Endothelial cell (in vitro differentiated cells): ENCODE measurements at regions not wholly inside any gene's neighbourhood (a gene's known extent, or its start where the extent isn't known, plus 50 kb on each side); places are given as distances from the start of the nearest gene placed in this dataset.

Source experiments
- DNase-seq: peaks from one replicate; pipeline ENCODE4 v3.0.0; 2021; ENCODE audit warnings: low spot score
- H3K27ac Mint-ChIP-seq: one replicate; pipeline ENCODE4 v1.8.0; 2021; ENCODE audit warnings: mixed read lengths, inconsistent platforms; ENCODE audit not compliant: unreplicated experiment
- H3K27me3 Mint-ChIP-seq: one replicate; pipeline ENCODE4 v1.8.0; 2021; ENCODE audit warnings: mild to moderate bottlenecking, moderate library complexity, mixed read lengths, inconsistent platforms; ENCODE audit not compliant: unreplicated experiment
- H3K36me3 Mint-ChIP-seq: one replicate; pipeline ENCODE4 v1.8.0; 2021; ENCODE audit warnings: mild to moderate bottlenecking, low read depth, mixed read lengths, inconsistent platforms; ENCODE audit not compliant: unreplicated experiment
- H3K4me1 Mint-ChIP-seq: one replicate; pipeline ENCODE4 v1.8.0; 2021; ENCODE audit warnings: mild to moderate bottlenecking, mixed read lengths, inconsistent platforms; ENCODE audit not compliant: unreplicated experiment
- H3K4me3 Mint-ChIP-seq: one replicate; pipeline ENCODE4 v1.8.0; 2021; ENCODE audit warnings: mild to moderate bottlenecking, mixed read lengths, inconsistent platforms; ENCODE audit not compliant: unreplicated experiment
- H3K9me3 Mint-ChIP-seq: one replicate; pipeline ENCODE4 v1.8.0; 2021; ENCODE audit warnings: mixed read lengths, inconsistent platforms; ENCODE audit not compliant: unreplicated experiment
- TF ChIP-seq, protein P1 (sequence below): fragments of 200-600 bp; sonication (generic); IDR thresholded peaks from one replicate; pipeline ENCODE4 v1.5.0; 2021; ENCODE audit warnings: antibody characterized with exemption; ENCODE audit not compliant: unreplicated experiment

DNA sequence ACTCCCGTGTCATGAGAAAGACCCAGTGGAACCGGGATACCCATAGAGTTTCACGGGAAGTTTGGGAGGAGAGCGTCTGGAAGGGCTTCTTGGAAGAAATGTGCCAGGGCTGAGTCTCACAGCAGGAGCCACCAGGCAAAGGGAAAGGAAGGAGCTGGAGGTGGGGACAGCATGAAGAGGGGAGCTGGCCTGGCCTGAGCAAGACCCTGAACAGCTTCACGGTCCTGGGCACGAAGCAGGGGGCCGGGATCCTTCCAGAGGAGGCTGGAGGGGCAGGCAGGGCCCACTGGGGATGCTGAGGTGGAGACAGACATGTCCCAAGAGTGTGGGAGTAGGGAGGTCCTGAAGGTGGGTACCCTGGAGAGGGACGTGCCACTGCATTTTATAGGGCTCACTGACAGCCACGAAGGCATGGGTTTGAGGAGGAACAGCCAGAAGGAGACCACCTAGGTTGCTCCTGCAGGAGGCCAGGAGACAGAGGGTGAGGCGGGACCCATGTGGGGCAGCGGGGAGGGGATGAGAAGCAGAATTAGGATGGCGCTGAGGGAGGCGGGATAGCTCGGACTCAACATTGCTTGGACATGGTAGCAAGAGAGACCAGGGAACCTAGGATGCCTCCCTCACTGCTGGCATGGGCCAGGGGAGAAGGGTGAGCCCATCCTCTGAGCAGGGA lies 168.1 kb upstream of the ID2 start:
- H3K4me1 Mint-ChIP-seq: no peaks in the 10 kb centered on the region
- peak overlapping the region; percentile 2 for H3K4me3 Mint-ChIP-seq
- TF ChIP-seq, protein P1, sequence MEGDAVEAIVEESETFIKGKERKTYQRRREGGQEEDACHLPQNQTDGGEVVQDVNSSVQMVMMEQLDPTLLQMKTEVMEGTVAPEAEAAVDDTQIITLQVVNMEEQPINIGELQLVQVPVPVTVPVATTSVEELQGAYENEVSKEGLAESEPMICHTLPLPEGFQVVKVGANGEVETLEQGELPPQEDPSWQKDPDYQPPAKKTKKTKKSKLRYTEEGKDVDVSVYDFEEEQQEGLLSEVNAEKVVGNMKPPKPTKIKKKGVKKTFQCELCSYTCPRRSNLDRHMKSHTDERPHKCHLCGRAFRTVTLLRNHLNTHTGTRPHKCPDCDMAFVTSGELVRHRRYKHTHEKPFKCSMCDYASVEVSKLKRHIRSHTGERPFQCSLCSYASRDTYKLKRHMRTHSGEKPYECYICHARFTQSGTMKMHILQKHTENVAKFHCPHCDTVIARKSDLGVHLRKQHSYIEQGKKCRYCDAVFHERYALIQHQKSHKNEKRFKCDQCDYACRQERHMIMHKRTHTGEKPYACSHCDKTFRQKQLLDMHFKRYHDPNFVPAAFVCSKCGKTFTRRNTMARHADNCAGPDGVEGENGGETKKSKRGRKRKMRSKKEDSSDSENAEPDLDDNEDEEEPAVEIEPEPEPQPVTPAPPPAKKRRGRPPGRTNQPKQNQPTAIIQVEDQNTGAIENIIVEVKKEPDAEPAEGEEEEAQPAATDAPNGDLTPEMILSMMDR: no peak
- no peak overlapping the region for H3K27ac Mint-ChIP-seq
- H3K36me3 Mint-ChIP-seq: peaks cover 8% of the 10 kb centered on the region
- no peak for DNase-seq
- no peaks in the 10 kb centered on the region for H3K27me3 Mint-ChIP-seq
- H3K9me3 Mint-ChIP-seq: peaks cover 17% of the 10 kb centered on the region

DNA sequence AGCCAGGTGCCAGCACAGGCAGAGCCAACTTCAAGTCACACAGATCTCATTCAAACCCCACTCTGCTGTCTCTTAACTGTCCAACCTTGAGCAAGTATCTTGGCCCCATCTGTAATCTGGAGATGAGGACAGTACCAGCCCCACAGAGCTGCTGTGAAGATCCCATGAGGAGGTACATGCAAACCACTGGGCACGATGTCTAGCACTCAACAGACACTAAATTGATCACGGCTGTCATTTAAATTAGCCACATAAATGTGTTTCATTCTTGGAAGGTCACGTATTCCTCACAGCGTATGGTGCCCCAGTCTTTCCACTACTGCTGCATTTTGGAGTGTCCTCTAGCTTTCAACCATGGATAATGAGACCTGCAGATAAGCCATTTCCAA lies 167.6 kb upstream of the ID2 start:
- no peak overlapping the region for H3K27ac Mint-ChIP-seq
- H3K36me3 Mint-ChIP-seq: peaks cover 8% of the 10 kb centered on the region

DNA sequence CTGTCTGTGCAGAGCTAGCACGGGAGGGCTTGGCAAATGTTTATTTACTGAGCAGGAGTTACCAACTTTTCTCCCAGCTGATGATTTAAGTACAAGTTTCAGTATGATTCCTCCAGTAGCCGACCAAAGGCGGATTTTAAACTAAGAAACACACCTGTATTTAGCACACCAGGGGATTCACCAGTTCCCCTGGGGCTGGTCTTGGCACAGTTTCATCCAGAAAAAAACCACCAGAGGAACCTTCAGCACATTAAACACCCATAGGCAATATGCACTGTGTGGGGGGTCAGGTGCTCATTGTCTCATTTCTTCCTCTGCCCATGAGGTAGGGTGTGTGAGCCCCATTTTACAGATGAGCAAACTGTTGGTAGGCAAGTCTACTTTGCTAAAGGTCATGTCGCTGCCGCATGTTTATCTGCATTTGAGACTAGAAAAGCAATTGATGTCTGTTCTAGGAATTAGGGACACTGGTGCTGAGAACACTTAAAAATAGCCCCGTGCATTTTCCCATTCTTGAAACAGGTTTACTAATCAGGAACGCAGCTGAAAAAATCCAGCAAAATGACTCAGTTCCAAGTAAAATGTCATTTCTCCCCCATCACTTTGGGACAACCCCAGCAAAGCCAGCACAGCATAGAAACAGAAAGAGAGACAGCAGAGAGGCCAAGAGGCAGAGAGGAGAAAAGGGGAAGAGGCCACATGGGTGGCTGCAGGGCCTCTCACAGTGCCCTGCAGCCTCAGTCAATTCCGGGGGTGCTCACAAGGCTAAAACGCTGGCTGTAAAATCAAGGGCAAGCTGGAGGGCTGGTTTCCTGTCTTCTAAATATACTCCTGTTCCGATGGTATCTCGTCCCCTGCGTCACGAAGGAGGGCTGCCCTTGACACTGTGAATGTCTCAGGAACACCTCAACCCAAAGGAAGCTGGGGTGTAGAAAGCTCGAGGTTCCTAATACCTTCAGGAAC lies 166.8 kb upstream of the ID2 start:
- TF ChIP-seq, protein P1: no peak
- no peak for DNase-seq
- Mint-ChIP-seq H3K4me1 (no peaks in the 10 kb centered on the region), H3K9me3 (peaks cover 8% of the 10 kb centered on the region), H3K4me3 (peak overlapping the region; percentile 31), H3K27me3 (peaks cover 2% of the 10 kb centered on the region), H3K27ac (no peak overlapping the region), H3K36me3 (peaks cover 5% of the 10 kb centered on the region)

More for the DNA sequence above, 167.6 kb upstream of the ID2 start:
- DNase-seq: no peak
- H3K27me3 Mint-ChIP-seq: peaks cover 2% of the 10 kb centered on the region
- TF ChIP-seq, protein P1: no peak
- peak overlapping the region; percentile 31 for H3K4me3 Mint-ChIP-seq
- peaks cover 14% of the 10 kb centered on the region for H3K9me3 Mint-ChIP-seq
- H3K4me1 Mint-ChIP-seq: no peaks in the 10 kb centered on the region

DNA sequence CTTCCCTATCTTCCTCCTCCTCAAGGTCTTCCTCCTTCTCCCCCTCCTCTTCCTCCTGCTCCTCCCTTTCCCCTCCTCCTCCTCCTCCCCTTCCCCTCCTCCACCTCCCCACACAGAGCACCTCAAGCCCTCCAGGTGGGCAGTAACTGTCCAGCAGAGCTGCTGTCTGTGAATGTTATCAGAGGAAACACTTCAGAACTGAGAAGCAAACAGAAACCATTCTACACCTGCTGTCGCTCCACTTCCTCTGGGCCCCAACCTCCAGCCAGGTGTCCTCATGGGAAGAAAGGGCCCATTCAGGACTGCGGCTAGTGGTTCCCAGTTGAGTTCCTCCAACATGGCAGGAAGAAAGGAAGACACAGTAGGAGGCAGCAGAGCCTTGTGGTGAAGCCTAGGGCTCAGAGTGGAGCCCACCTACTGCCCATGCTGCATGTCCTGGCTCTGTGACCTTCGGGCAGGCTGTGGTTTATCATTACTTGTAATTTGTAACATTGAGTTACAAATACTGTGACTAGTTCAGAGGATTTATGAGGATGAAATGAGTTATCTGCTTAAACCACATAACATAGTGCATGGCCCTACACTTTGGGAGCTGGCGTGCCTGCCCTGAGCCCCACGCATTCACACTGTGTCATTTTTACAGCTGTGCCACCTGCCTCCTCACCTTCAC lies 165.9 kb upstream of the ID2 start:
- DNase-seq: no peak
- TF ChIP-seq, protein P1: no peak
- Mint-ChIP-seq H3K4me3 (no peak overlapping the region), H3K36me3 (peaks cover 4% of the 10 kb centered on the region), H3K27ac (no peak overlapping the region), H3K4me1 (no peaks in the 10 kb centered on the region), H3K9me3 (peaks cover 6% of the 10 kb centered on the region), H3K27me3 (peaks cover 2% of the 10 kb centered on the region)
